Upper lobe of left lung (tissue), 6 donors: ENCODE measurements at regions not wholly inside any gene's neighbourhood (a gene's known extent, or its start where the extent isn't known, plus 50 kb on each side); places are given as distances from the start of the nearest gene placed in this dataset.

Experiments
- ATAC-seq, 2 donors: fragments of 200-7000 bp; cut with Tn5 transposase; one replicate each; pipeline ENCODE4 v1.9.1; 2022; ENCODE audit warnings: mild to moderate bottlenecking in 2 of 2, moderate library complexity in 2 of 2; ENCODE audit not compliant: low FRiP score in 2 of 2
- DNase-seq, 2 donors: peaks; one replicate each; pipeline ENCODE4 v3.0.0-alpha.2; 2019 to 2020
- H3K27ac ChIP-seq, 4 donors: fragments of 200-600 bp; sonication (generic); one replicate each; pipeline ENCODE4 v1.5.1; 2016 to 2019
- H3K27me3 ChIP-seq, 4 donors: fragments of 200-600 bp; sonication (generic); one replicate each; pipeline ENCODE4 v1.5.1; 2017 to 2019
- H3K36me3 ChIP-seq, 4 donors: fragments of 200-600 bp; sonication (generic); one replicate each; pipeline ENCODE4 v1.5.1; 2016 to 2019
- H3K4me1 ChIP-seq, 4 donors: fragments of 200-600 bp; sonication (generic); one replicate each; pipeline ENCODE4 v1.5.1; 2018 to 2019
- H3K4me3 ChIP-seq, 4 donors: fragments of 200-600 bp; sonication (generic); one replicate each; pipeline ENCODE4 v1.5.1; 2017 to 2019; ENCODE audit warnings: mild to moderate bottlenecking in 2 of 4, moderate library complexity in 1 of 4
- H3K9me3 ChIP-seq, 4 donors: fragments of 200-600 bp; sonication (generic); one replicate each; pipeline ENCODE4 v1.5.1; 2018 to 2019
- EP300 ChIP-seq, 4 donors: sonication (generic); formaldehyde crosslinking; IDR thresholded peaks; one replicate each; pipeline ENCODE4 v1.5.1; 2017; ENCODE audit warnings: antibody characterized with exemption in 4 of 4, control low read depth in 2 of 4
- POLR2A ChIP-seq, 4 donors: fragments of 450-650 bp; IDR thresholded peaks; one replicate each; pipeline ENCODE4 v1.5.1; 2016 to 2017; ENCODE audit warnings: antibody characterized with exemption in 4 of 4, mild to moderate bottlenecking in 2 of 4
- POLR2AphosphoS5 ChIP-seq, 2 donors: sonication (generic); formaldehyde crosslinking; IDR thresholded peaks; one replicate each; pipeline ENCODE4 v1.5.1; 2017; ENCODE audit warnings: antibody characterized with exemption in 2 of 2
- WGBS, 2 donors: methylation state at CpG; one replicate each; pipeline ENCODE4 v1.1.5; 2017 to 2018; 5-methylcytosine and 5-hydroxymethylcytosine counted together
- TF ChIP-seq, protein P1 (sequence below), 6 experiments: fragments of 450-650 bp in 4 of 6; fragments of 200-600 bp in 2 of 6; sonication (generic) in 2 of 6; IDR thresholded peaks; one replicate each; pipeline ENCODE4 v1.5.1; 2016 to 2019; ENCODE audit warnings: antibody characterized with exemption in 6 of 6
- donor health status: DM: no; HTN: no; CAD: no; lungs with moderate emphysema.
- donor health status: DM: no; HTN: yes; CAD: no; lungs with severe emphysema.

- no peaks in the 10 kb centered on the region for H3K27me3 ChIP-seq
- 87 to 95% methylated on average over 7 of the region's 7 CpGs for WGBS, 2 donors
- H3K4me3 ChIP-seq = no peak overlapping the region
- no peaks in the 10 kb centered on the region for H3K9me3 ChIP-seq
- no peak overlapping the region for H3K27ac ChIP-seq
- DNase-seq (peak in 1 of 2 donors; percentile 8), ATAC-seq (no peak)
- H3K4me1 ChIP-seq = peaks cover 0 to 6% (median 3%) of the 10 kb centered on the region in 4 donors
- TF ChIP-seq, protein P1, sequence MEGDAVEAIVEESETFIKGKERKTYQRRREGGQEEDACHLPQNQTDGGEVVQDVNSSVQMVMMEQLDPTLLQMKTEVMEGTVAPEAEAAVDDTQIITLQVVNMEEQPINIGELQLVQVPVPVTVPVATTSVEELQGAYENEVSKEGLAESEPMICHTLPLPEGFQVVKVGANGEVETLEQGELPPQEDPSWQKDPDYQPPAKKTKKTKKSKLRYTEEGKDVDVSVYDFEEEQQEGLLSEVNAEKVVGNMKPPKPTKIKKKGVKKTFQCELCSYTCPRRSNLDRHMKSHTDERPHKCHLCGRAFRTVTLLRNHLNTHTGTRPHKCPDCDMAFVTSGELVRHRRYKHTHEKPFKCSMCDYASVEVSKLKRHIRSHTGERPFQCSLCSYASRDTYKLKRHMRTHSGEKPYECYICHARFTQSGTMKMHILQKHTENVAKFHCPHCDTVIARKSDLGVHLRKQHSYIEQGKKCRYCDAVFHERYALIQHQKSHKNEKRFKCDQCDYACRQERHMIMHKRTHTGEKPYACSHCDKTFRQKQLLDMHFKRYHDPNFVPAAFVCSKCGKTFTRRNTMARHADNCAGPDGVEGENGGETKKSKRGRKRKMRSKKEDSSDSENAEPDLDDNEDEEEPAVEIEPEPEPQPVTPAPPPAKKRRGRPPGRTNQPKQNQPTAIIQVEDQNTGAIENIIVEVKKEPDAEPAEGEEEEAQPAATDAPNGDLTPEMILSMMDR (IDR thresholded peaks at IDR 0.05) = no peak
- TF ChIP-seq POLR2A (IDR thresholded peaks at IDR 0.05) (no peak), POLR2AphosphoS5 (IDR thresholded peaks at IDR 0.05) (no peak), EP300 (IDR thresholded peaks at IDR 0.05) (no peak)
- no peaks in the 10 kb centered on the region for H3K36me3 ChIP-seq
Observed at GRCh38 chr10:110431659-110432058, 66.0 kb upstream of the DUSP5 start.

DNA sequence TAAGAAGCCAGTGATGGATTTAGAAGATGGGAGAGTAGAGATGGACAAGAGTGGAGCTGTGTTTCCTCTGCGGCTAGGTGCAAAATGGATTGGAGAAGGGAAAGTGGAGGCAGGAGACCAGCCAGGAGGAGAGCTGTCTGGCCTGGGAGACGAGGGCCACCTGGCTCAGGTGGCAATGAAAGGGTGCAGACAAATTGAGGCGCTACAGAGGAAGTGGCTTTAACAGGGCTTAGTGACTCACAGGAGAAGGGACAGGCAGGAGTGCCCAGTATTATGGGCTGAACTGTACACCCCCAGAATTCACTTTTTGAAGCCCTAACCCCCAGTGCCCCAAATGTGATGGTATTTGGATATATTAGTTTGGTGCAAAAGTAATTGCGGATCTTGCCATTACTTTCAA is 65.6 kb upstream of the DUSP5 start:
- Histone ChIP-seq H3K27me3 (no peaks in the 10 kb centered on the region), H3K36me3 (no peaks in the 10 kb centered on the region), H3K4me3 (no peak overlapping the region), H3K4me1 (peaks cover 0 to 2% (median under 1%) of the 10 kb centered on the region in 4 donors), H3K27ac (no peak overlapping the region), H3K9me3 (no peaks in the 10 kb centered on the region)
- ATAC-seq (no peak), DNase-seq (peak in 1 of 2 donors; percentile 5)
- 63 to 79% methylated on average over 4 of the region's 4 CpGs for WGBS, 2 donors
- no peak for TF ChIP-seq POLR2A (IDR thresholded peaks at IDR 0.05)
- no peak for TF ChIP-seq POLR2AphosphoS5 (IDR thresholded peaks at IDR 0.05)
- no peak for TF ChIP-seq EP300 (IDR thresholded peaks at IDR 0.05)
- TF ChIP-seq, protein P1 (IDR thresholded peaks at IDR 0.05) = no peak

DNA sequence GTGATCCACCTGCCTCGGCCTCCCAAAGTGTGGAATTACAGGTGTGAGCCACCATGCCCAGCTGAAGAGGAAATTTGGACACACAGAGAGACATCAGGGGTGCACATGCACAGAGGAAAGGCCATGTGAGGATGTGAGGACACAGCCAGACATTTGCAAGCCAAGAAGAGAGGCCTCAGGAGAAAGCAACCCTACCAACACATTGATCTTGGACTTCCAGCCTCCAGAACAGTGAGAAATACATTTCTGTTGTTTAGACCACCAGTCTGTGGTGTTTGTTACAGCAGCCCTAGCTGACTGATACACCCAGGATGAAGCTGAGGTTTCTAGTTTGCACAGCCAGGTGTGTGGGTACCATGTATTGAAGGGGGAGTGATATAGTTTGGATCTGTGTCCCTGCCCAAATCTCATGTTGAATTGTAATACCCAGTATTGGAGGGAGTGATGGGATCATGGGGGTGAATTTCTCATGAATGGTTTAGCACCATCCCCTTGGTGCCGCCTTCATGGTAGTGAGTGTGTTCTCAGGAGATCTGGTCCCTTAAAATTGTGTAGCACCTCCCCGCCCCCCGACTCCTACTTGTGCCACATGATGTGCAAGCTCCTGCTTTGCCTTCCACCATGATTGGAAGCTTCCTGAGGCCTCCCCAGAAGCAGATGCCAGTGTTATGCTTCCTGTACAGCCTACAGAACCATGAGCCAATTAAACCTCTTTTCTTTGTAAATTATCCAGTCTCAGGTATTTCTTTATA is 64.7 kb upstream of the DUSP5 start:
- DNase-seq = no peak
- 97 to 99% methylated on average over 4 of the region's 4 CpGs for WGBS, 2 donors
- Histone ChIP-seq H3K27me3 (no peaks in the 10 kb centered on the region), H3K36me3 (no peaks in the 10 kb centered on the region), H3K27ac (no peak overlapping the region), H3K4me1 (no peaks in the 10 kb centered on the region), H3K9me3 (no peaks in the 10 kb centered on the region), H3K4me3 (no peak overlapping the region)
- no peak for ATAC-seq
- TF ChIP-seq, protein P1 (IDR thresholded peaks at IDR 0.05) = no peak
- TF ChIP-seq POLR2AphosphoS5 (IDR thresholded peaks at IDR 0.05) (no peak), EP300 (IDR thresholded peaks at IDR 0.05) (no peak), POLR2A (IDR thresholded peaks at IDR 0.05) (no peak)

DNA sequence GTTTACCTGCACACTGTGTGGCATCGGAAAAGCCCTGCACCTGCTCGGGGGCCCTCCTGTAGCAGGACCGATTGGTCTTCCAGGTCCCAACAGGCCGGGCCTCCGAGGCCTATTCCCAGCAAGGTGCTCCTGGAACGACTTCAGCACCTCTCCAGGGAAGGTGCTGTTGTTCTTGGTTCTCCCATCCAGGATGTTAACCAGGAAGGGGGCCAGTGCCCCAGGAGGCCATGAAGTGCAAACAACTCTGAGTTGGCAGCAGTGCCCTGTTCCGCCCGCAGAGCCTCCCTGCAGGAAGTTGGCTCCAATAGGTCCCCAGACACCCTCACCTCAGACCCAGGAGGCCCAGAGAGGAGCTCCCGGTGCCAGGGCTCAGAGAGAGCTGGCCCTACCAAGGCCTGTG is 64.0 kb upstream of the DUSP5 start:
- 86 to 95% methylated on average over 2 to 9 of the region's 9 CpGs for WGBS, 2 donors
- Histone ChIP-seq H3K36me3 (no peaks in the 10 kb centered on the region), H3K4me3 (no peak overlapping the region), H3K4me1 (no peaks in the 10 kb centered on the region), H3K27ac (no peak overlapping the region), H3K27me3 (no peaks in the 10 kb centered on the region), H3K9me3 (no peaks in the 10 kb centered on the region)
- no peak for TF ChIP-seq POLR2AphosphoS5 (IDR thresholded peaks at IDR 0.05)
- TF ChIP-seq, protein P1 (IDR thresholded peaks at IDR 0.05) = no peak
- DNase-seq (no peak), ATAC-seq (no peak)
